BLaER1 (cell line): ENCODE measurements at regions not wholly inside any gene's neighbourhood (a gene's known extent, or its start where the extent isn't known, plus 50 kb on each side); places are given as distances from the start of the nearest gene placed in this dataset.

ENCODE experiments used
- H3K27ac ChIP-seq: shearing (Covaris generic); formaldehyde crosslinking; 2 replicates; pipeline ENCODE4 v1.8.1; 2022
- H3K27me3 ChIP-seq: shearing (Covaris generic); formaldehyde crosslinking; 2 replicates; pipeline ENCODE4 v1.8.1; 2022
- H3K36me3 ChIP-seq: shearing (Covaris generic); formaldehyde crosslinking; 2 replicates; pipeline ENCODE4 v1.8.1; 2022
- H3K4me1 ChIP-seq: shearing (Covaris generic); formaldehyde crosslinking; 2 replicates; pipeline ENCODE4 v1.8.1; 2022
- H3K4me2 ChIP-seq: shearing (Covaris generic); formaldehyde crosslinking; 2 replicates; pipeline ENCODE4 v1.8.1; 2022
- H3K4me3 ChIP-seq: shearing (Covaris generic); formaldehyde crosslinking; 2 replicates; pipeline ENCODE4 v1.8.1; 2022
- H3K9ac ChIP-seq: shearing (Covaris generic); formaldehyde crosslinking; 2 replicates; pipeline ENCODE4 v1.8.1; 2022
- H3K9me3 ChIP-seq: shearing (Covaris generic); formaldehyde crosslinking; 2 replicates; pipeline ENCODE4 v1.8.1; 2022
- H4K20me1 ChIP-seq: shearing (Covaris generic); formaldehyde crosslinking; 2 replicates; pipeline ENCODE4 v1.8.1; 2022
- Cebpa-rat ChIP-seq: shearing (Covaris generic); IDR thresholded peaks from 2 replicates; pipeline ENCODE4 v1.8.1; 2022

- H3K36me3 ChIP-seq: no peaks in the 10 kb centered on the region
- no peaks in the 10 kb centered on the region for H3K27me3 ChIP-seq
- H4K20me1 ChIP-seq: no peaks in the 10 kb centered on the region
- no peak overlapping the region for H3K4me2 ChIP-seq
- TF ChIP-seq Cebpa-rat: no peak
- H3K9ac ChIP-seq: no peak overlapping the region
- no peaks in the 10 kb centered on the region for H3K9me3 ChIP-seq
- no peaks in the 10 kb centered on the region for H3K4me1 ChIP-seq
- no peak overlapping the region for H3K4me3 ChIP-seq
- H3K27ac ChIP-seq: no peak overlapping the region
Measured at GRCh38 chr10:88187472-88187871, 324.0 kb downstream of the PTEN start.

GRCh38 chr10:88190123-88190522, 326.7 kb downstream of the PTEN start:
- no peaks in the 10 kb centered on the region for H3K36me3 ChIP-seq
- H3K9me3 ChIP-seq: no peaks in the 10 kb centered on the region
- H3K4me1 ChIP-seq: 0 out of 2 replicates have a peak, but pooled peaks cover 5% of the 10 kb centered on the region
- H4K20me1 ChIP-seq: no peaks in the 10 kb centered on the region
- H3K9ac ChIP-seq: no peak overlapping the region
- H3K27ac ChIP-seq: no peak overlapping the region
- H3K4me2 ChIP-seq: no peak overlapping the region
- TF ChIP-seq Cebpa-rat: no peak
- no peaks in the 10 kb centered on the region for H3K27me3 ChIP-seq
- H3K4me3 ChIP-seq: no peak overlapping the region

DNA sequence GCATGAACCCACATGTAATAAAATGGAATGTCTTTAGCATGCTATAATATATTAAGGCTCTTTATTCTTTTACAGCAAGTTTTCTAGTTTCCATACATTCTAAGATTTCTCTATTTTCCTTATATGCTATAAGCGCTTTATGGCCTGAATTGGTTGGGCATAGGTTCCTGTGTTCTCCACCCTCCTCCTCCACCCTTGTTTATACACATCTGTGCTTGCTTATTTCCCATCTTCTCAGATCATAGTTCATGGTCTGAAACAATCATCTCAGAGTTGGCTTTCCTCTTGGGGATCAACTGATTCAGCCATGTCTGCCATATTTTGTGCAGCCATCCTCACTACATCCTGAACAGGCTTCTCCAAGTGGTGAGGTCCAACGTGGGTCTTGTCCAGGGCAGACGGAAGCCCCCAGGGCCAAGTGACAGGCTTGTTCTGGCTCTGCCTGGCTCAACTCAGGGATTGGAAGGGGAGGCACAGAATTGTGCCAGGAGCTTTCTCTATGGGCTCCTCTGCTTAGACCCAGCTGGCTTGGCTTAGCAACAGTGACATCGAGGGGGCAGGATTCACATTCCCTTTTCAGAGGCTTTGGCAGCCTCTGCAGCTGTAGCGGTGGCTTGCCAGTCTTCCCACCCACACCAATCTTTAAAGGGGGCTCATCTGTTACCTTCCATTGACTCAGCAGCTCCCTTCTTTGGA, 327.3 kb downstream of the PTEN start:
- Histone ChIP-seq H3K4me2 (no peak overlapping the region), H3K36me3 (no peaks in the 10 kb centered on the region), H4K20me1 (no peaks in the 10 kb centered on the region), H3K4me3 (no peak overlapping the region), H3K4me1 (0 out of 2 replicates have a peak, but pooled peaks cover 5% of the 10 kb centered on the region), H3K27me3 (no peaks in the 10 kb centered on the region), H3K27ac (no peak overlapping the region), H3K9me3 (no peaks in the 10 kb centered on the region), H3K9ac (no peak overlapping the region)
- no peak for TF ChIP-seq Cebpa-rat

GRCh38 chr10:88193018-88193417, 329.6 kb downstream of the PTEN start:
- Histone ChIP-seq H3K4me2 (no peak overlapping the region), H3K9ac (no peak overlapping the region), H3K4me1 (0 out of 2 replicates have a peak, but pooled peaks cover 5% of the 10 kb centered on the region), H3K36me3 (no peaks in the 10 kb centered on the region), H3K27ac (no peak overlapping the region), H3K27me3 (no peaks in the 10 kb centered on the region), H3K9me3 (no peaks in the 10 kb centered on the region), H3K4me3 (no peak overlapping the region), H4K20me1 (no peaks in the 10 kb centered on the region)
- no peak for TF ChIP-seq Cebpa-rat

GRCh38 chr10:88194041-88194887, 330.8 kb downstream of the PTEN start:
- Histone ChIP-seq H3K9ac (no peak overlapping the region), H3K36me3 (no peaks in the 10 kb centered on the region), H3K9me3 (no peaks in the 10 kb centered on the region), H3K27me3 (no peaks in the 10 kb centered on the region), H3K4me3 (no peak overlapping the region), H3K4me2 (no peak overlapping the region), H4K20me1 (no peaks in the 10 kb centered on the region), H3K4me1 (0 out of 2 replicates have a peak, but pooled peaks cover 5% of the 10 kb centered on the region), H3K27ac (no peak overlapping the region)
- no peak for TF ChIP-seq Cebpa-rat

DNA sequence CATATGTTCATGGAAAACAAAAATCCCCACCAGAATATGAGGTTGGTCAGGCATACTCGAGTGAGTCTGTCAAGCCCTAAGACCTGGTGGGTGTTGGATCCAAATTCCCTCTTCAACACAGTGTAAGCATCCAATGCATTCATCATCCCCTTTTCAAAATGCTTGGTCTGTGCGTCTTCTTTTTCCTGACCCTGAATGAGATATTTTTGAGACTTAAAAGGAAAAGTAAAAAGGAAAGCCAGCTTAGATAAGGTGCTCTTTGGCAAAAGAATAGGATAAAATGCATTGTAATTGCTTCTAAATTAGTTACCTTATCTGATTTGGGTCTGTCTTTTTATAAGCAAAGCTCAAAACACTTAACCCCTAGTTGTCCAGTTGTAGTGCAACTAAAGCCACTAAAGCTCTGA, 331.5 kb downstream of the PTEN start:
- Histone ChIP-seq H3K4me3 (no peak overlapping the region), H3K36me3 (no peaks in the 10 kb centered on the region), H3K9ac (no peak overlapping the region), H3K27me3 (no peaks in the 10 kb centered on the region), H3K4me1 (0 out of 2 replicates have a peak, but pooled peaks cover 5% of the 10 kb centered on the region), H3K9me3 (no peaks in the 10 kb centered on the region), H4K20me1 (no peaks in the 10 kb centered on the region), H3K4me2 (no peak overlapping the region), H3K27ac (no peak overlapping the region)
- no peak for TF ChIP-seq Cebpa-rat

DNA sequence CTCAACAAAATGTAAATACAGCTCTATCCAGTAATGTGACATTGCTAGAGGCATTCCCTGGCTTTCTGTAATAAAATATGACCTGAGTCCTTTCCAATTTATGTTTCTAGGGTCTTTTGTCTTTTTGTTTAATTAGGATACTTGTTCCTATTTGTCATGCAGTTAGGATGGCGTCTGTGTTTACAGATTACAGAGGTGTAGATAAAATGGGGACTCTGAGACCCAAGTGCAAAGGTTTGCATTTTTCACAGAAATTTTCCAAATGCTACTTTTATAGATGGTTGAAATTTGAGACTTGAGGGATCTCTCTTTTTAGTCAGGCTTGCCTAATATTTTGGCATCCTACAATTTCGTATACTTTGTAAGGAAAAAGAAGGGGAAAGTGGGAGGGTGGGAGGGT, 332.4 kb downstream of the PTEN start:
- H4K20me1 ChIP-seq: no peaks in the 10 kb centered on the region
- no peak overlapping the region for H3K4me2 ChIP-seq
- no peaks in the 10 kb centered on the region for H3K27me3 ChIP-seq
- no peak overlapping the region for H3K27ac ChIP-seq
- H3K36me3 ChIP-seq: no peaks in the 10 kb centered on the region
- H3K9me3 ChIP-seq: no peaks in the 10 kb centered on the region
- 0 out of 2 replicates have a peak, but pooled peaks cover 5% of the 10 kb centered on the region for H3K4me1 ChIP-seq
- H3K9ac ChIP-seq: no peak overlapping the region
- no peak overlapping the region for H3K4me3 ChIP-seq
- no peak for TF ChIP-seq Cebpa-rat

GRCh38 chr10:88196291-88196690, 332.9 kb downstream of the PTEN start:
- H3K4me2 ChIP-seq: no peak overlapping the region
- TF ChIP-seq Cebpa-rat: no peak
- H3K4me3 ChIP-seq: no peak overlapping the region
- H3K4me1 ChIP-seq: 0 out of 2 replicates have a peak, but pooled peaks cover 5% of the 10 kb centered on the region
- H4K20me1 ChIP-seq: no peaks in the 10 kb centered on the region
- no peaks in the 10 kb centered on the region for H3K36me3 ChIP-seq
- no peak overlapping the region for H3K9ac ChIP-seq
- no peak overlapping the region for H3K27ac ChIP-seq
- no peaks in the 10 kb centered on the region for H3K9me3 ChIP-seq
- no peaks in the 10 kb centered on the region for H3K27me3 ChIP-seq

GRCh38 chr10:88198023-88198422, 334.6 kb downstream of the PTEN start:
- Histone ChIP-seq H3K4me3 (no peak overlapping the region), H3K27ac (no peak overlapping the region), H3K36me3 (no peaks in the 10 kb centered on the region), H3K9me3 (no peaks in the 10 kb centered on the region), H3K9ac (no peak overlapping the region), H3K4me2 (no peak overlapping the region), H3K4me1 (0 out of 2 replicates have a peak, but pooled peaks cover 5% of the 10 kb centered on the region), H4K20me1 (no peaks in the 10 kb centered on the region), H3K27me3 (no peaks in the 10 kb centered on the region)
- TF ChIP-seq Cebpa-rat: no peak

DNA sequence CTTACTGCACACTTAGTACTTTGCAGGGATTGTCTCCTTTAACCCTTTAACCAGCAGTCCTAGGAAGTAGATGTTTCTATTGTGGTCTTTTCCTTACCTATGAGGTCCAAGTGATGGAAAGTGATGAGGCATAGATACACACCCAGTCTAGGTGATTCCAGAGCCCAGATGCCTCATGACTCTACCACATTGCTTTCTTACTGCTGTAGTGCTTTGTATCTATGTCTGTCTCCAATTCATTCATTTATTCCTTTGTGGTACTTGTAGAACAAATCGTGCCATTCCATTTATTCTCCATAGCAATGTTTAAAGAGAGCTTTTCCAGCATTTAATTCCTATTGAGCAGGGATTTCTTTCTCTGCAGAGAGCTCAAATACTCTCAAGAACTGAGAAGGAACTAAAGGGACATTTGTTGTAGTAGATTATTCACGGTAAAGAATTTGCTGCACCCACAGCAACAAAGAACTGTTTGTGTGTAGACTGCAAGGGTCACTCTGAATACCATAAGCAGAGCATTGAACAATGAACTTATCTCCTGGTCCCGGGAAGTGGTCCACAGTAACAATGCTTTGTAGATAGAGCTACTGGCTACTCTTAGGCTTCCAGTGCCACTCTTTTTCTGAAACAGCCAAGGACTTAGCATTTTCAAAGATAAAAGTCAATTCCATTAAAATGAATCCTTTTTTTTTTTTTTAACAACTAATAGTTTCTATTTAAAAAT, 337.0 kb downstream of the PTEN start:
- no peaks in the 10 kb centered on the region for H3K36me3 ChIP-seq
- no peaks in the 10 kb centered on the region for H3K9me3 ChIP-seq

More for the DNA sequence above, 337.0 kb downstream of the PTEN start:
- Histone ChIP-seq H3K27ac (no peak overlapping the region), H3K4me2 (no peak overlapping the region), H3K4me3 (no peak overlapping the region), H3K9ac (no peak overlapping the region), H3K4me1 (no peaks in the 10 kb centered on the region), H3K27me3 (no peaks in the 10 kb centered on the region), H4K20me1 (no peaks in the 10 kb centered on the region)
- TF ChIP-seq Cebpa-rat: no peak
